Aorta (tissue), 5 donors: ENCODE measurements at regions not wholly inside any gene's neighbourhood (a gene's known extent, or its start where the extent isn't known, plus 50 kb on each side); places are given as distances from the start of the nearest gene placed in this dataset.

Experiments
- ATAC-seq: fragments of 200-7000 bp; cut with Tn5 transposase; one replicate; pipeline ENCODE4 v1.9.1; 2022; ENCODE audit warnings: moderate library complexity; ENCODE audit not compliant: low FRiP score
- DNase-seq, 2 donors: peaks; one replicate each; pipeline ENCODE4 v3.0.0-alpha.2; 2020
- H3K27ac ChIP-seq, 2 donors: one replicate each; pipeline ENCODE4 v1.5.1; 2013; ENCODE audit warnings: low read length in 2 of 2, mild to moderate bottlenecking in 2 of 2, moderate library complexity in 2 of 2, control low read depth in 1 of 2, inconsistent platforms in 1 of 2, low read depth in 1 of 2
- H3K27me3 ChIP-seq, 2 donors: one replicate each; pipeline ENCODE4 v1.6.1; 2013; ENCODE audit warnings: control low read depth in 1 of 2, low read length in 1 of 2, mild to moderate bottlenecking in 1 of 2, moderate library complexity in 1 of 2; ENCODE audit not compliant: insufficient read depth in 2 of 2, control insufficient read depth in 1 of 2
- H3K36me3 ChIP-seq, 2 donors: one replicate each; pipeline ENCODE4 v1.6.1; 2013; ENCODE audit warnings: control low read depth in 1 of 2, low read length in 1 of 2, mild to moderate bottlenecking in 1 of 2; ENCODE audit not compliant: insufficient read depth in 2 of 2, control insufficient read depth in 1 of 2
- H3K4me1 ChIP-seq, 2 donors: one replicate each; pipeline ENCODE4 v1.6.1; 2013; ENCODE audit warnings: low read length in 2 of 2, control low read depth in 1 of 2, mild to moderate bottlenecking in 1 of 2, moderate library complexity in 1 of 2; ENCODE audit not compliant: insufficient read depth in 2 of 2, control insufficient read depth in 1 of 2
- H3K4me3 ChIP-seq, 2 donors: one replicate each; pipeline ENCODE4 v1.5.1; 2013; ENCODE audit warnings: low read length in 2 of 2, control low read depth in 1 of 2, mild to moderate bottlenecking in 1 of 2
- H3K9me3 ChIP-seq: one replicate; pipeline ENCODE4 v1.6.1; 2013; ENCODE audit warnings: mild to moderate bottlenecking, low read length; ENCODE audit not compliant: control insufficient read depth
- WGBS, 2 donors: extraction: QIAGEN DNeasy Blood & Tissue Kit; methylation state at CpG; one replicate each; pipeline ENCODE4 v1.1.7; 2013; 5-methylcytosine and 5-hydroxymethylcytosine counted together
- intact Hi-C, 2 donors: fragments of 100-400 bp; cut with DNase I; formaldehyde crosslinking; loops; one replicate each; pipeline versions ENCODE4 v1.14.2 to v1.15.0; 2022
- donor health status: healthy with polysubstance abuse.
- donor health status: Bipolar disorder and iron deficiency.
- donor health status: DM: no; HTN: no; CAD: no.
- donor health status: DM: no; HTN: no; CAD: no.
- donor health status: DM: yes; HTN: yes; CAD: no.

DNA sequence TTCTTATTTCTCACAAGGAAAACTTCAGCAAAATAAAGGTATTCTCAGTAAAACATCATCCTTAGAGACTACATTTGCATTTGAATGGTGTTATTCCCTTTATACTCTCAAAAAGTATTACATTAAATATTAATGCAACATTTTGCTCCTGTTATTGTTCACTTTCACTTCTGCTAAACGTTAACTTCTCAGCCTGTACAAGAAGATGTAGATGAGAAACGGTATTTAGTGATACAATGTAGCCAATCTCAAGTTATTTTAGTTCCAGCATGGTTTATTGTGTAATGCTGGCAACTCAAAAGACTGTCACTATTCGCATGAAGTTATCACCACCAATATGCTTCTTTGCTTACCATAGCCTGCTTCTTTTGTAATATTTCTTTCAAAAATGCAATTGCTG lies 514.1 kb downstream of the CPS1 start:
- no peaks in the 10 kb centered on the region for H3K4me1 ChIP-seq
- intact Hi-C loops: no loop called here

GRCh38 chr2:211077216-211077767 lies 520.9 kb downstream of the CPS1 start:
- Histone ChIP-seq H3K27me3 (no peaks in the 10 kb centered on the region), H3K4me1 (no peaks in the 10 kb centered on the region), H3K36me3 (no peaks in the 10 kb centered on the region), H3K9me3 (no peaks in the 10 kb centered on the region), H3K27ac (no peak overlapping the region), H3K4me3 (no peak overlapping the region)
- 25 to 28% methylated on average over 2 of the region's 2 CpGs for WGBS, 2 donors
- DNase-seq (no peak), ATAC-seq (no peak)
- intact Hi-C loops: no loop called here

More for the DNA sequence above, 514.1 kb downstream of the CPS1 start:
- Histone ChIP-seq H3K9me3 (no peaks in the 10 kb centered on the region), H3K27ac (no peak overlapping the region), H3K27me3 (no peaks in the 10 kb centered on the region), H3K36me3 (no peaks in the 10 kb centered on the region), H3K4me3 (no peak overlapping the region)
- WGBS, 2 donors: 49 to 60% methylated on average over 3 of the region's 3 CpGs
- DNase-seq (no peak), ATAC-seq (no peak)

DNA sequence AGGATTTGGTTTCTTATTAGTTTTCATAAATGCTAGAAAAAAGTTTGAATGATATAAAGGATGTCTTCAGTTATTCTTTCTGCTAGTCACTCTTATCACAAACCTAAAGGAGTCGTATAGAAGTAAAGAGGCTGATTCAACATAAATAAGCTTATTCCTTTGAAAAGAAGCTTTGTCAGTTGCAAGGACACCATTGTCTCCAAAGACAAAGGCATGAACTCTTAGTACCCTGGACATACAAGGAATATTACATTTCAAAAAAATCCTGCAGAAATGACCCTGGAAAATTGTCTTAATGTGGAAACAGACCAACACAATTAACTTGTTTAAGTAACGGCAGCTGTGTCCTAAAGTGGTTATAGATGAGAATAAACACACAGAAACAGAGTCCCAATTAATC lies 528.0 kb downstream of the CPS1 start:
- H3K27me3 ChIP-seq: no peaks in the 10 kb centered on the region
- WGBS, 2 donors: 72 to 75% methylated on average over 2 of the region's 2 CpGs
- no peak for DNase-seq

DNA sequence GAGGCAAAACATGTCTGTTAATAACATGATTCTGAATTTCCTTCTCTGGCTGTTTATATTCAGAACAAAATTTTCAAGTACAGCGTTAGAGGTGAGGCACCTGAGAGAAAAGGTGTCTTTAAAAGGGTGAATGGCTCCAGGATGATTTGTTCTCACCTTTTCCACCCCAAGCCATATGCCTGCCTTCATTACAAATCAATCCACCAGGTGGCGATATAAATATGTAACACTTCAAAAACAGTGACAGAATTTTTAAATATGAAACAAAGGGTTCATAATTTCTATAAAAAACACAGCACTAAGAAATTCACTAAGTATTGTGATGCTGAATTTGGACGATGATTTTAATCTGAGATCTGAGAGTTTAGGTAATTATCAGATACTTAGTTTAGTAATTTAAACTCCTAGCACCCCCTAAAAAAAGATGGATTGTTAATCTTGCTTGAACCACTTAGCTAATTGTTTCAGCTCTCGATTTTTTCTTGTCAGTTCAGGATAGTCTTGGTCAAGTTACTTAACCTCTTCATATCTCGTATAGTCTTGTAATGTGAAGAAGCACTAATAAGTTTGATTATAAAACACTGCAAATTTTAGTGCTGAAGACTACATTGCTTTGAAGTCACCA lies 528.8 kb downstream of the CPS1 start:
- H3K27me3 ChIP-seq: no peaks in the 10 kb centered on the region
- no peak overlapping the region for H3K27ac ChIP-seq
- H3K9me3 ChIP-seq: no peaks in the 10 kb centered on the region
- H3K4me1 ChIP-seq: no peaks in the 10 kb centered on the region
- H3K36me3 ChIP-seq: no peaks in the 10 kb centered on the region
- WGBS, 2 donors: 19 to 21% methylated on average over 5 of the region's 5 CpGs
- no peak for DNase-seq
- ATAC-seq: no peak
- no peak overlapping the region for H3K4me3 ChIP-seq
- intact Hi-C loops: loop anchor here in 1 of 2 donors (5.0 kb wide), 2 partner anchors 72 to 1482 kb away; no protein-coding TSS in a partner anchor

More for the DNA sequence above, 528.0 kb downstream of the CPS1 start:
- ATAC-seq: no peak
- Histone ChIP-seq H3K27ac (no peak overlapping the region), H3K4me1 (no peaks in the 10 kb centered on the region), H3K36me3 (no peaks in the 10 kb centered on the region), H3K9me3 (no peaks in the 10 kb centered on the region), H3K4me3 (no peak overlapping the region)
- intact Hi-C loops: no loop called here

DNA sequence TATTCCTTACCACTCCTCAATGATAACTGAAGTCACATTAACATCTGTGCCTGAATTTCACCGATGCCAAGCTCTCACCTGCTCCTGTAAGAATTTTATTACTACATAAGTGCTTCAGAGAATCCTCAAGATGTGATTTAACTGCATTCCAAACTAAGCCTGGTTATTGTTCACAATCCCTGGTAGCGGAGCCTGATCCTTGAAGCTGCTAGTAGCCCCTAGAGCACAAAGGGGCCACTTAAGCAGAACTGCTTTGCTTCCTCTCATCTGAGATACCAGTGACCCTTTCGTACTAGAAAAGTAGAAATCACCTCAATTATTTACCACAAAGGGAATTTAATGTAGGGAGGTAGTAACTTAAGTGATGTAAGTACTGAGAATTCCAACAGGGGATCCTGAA lies 529.6 kb downstream of the CPS1 start:
- no peaks in the 10 kb centered on the region for H3K9me3 ChIP-seq
- no peaks in the 10 kb centered on the region for H3K27me3 ChIP-seq
- DNase-seq: no peak
- H3K36me3 ChIP-seq: no peaks in the 10 kb centered on the region
- 88 to 89% methylated on average over 3 of the region's 3 CpGs for WGBS, 2 donors
- intact Hi-C loops: loop anchor here in 1 of 2 donors (5.0 kb wide), 2 partner anchors 71 to 1481 kb away; no protein-coding TSS in a partner anchor
- ATAC-seq: no peak
- H3K4me1 ChIP-seq: no peaks in the 10 kb centered on the region
- no peak overlapping the region for H3K4me3 ChIP-seq
- no peak overlapping the region for H3K27ac ChIP-seq

GRCh38 chr2:211089127-211089526 lies 532.7 kb downstream of the CPS1 start:
- H3K36me3 ChIP-seq: no peaks in the 10 kb centered on the region
- no peak for DNase-seq
- no peaks in the 10 kb centered on the region for H3K27me3 ChIP-seq
- H3K4me3 ChIP-seq: no peak overlapping the region
- 90 to 91% methylated on average over 3 of the region's 3 CpGs for WGBS, 2 donors
- ATAC-seq: no peak
- H3K4me1 ChIP-seq: no peaks in the 10 kb centered on the region
- H3K27ac ChIP-seq: no peak overlapping the region
- intact Hi-C loops: loop anchor here in 1 of 2 donors (5.0 kb wide), 2 partner anchors 68 to 1478 kb away; no protein-coding TSS in a partner anchor
- H3K9me3 ChIP-seq: no peaks in the 10 kb centered on the region

DNA sequence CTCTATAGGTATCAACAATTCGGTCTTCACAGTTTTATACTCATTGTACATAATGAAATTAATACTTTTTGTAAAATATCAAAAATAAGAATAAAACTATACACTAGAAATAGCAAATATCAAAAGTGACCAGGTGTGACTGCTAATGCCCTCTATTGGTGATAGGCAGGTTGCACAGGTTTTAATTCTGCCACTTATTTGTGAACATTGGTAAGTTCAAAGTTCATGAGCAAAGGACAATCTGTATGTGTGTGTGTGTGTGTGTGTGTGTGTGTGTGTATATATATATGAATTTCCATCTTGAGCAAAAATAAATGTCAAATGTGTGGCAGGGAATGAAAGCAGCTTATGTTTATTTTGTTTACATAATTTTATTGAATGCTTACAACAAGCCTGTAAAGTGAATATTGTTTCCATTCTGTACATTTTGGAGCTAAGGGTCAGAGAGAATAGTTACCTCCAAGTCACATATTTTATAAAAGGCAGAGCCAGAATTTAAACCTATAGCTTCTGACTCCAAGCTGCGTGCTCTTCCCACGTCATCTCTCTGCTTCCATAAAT lies 537.4 kb downstream of the CPS1 start:
- 90 to 92% methylated on average over 3 of the region's 3 CpGs for WGBS, 2 donors
- Histone ChIP-seq H3K27me3 (no peaks in the 10 kb centered on the region), H3K27ac (no peak overlapping the region), H3K9me3 (no peaks in the 10 kb centered on the region), H3K36me3 (no peaks in the 10 kb centered on the region), H3K4me3 (no peak overlapping the region), H3K4me1 (no peaks in the 10 kb centered on the region)
- no peak for DNase-seq
- ATAC-seq: no peak
- intact Hi-C loops: no loop called here

DNA sequence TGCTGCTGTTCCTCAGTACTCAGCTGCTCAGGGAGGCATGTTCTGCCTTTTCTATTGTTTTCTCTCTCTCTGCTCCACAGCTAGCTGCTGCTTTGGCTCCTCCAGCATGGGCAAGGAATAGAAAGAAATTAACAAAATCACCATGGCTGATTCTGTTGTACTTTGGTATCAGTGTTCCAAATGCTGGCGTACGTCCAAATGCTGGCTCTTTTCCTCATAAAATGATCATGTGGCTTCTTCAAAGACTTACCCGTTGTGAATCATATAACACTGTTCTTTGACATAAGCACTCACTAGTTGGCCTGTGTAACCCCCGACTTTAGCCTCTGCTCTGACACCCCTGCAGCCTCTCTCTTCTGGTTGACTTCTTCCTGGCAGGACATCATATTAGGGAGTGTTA lies 547.6 kb downstream of the CPS1 start:
- Histone ChIP-seq H3K9me3 (no peaks in the 10 kb centered on the region), H3K36me3 (no peaks in the 10 kb centered on the region), H3K4me1 (no peaks in the 10 kb centered on the region), H3K27ac (no peak overlapping the region), H3K27me3 (no peaks in the 10 kb centered on the region), H3K4me3 (no peak overlapping the region)
- intact Hi-C loops: no loop called here
- ATAC-seq: no peak
- no peak for DNase-seq
- 45 to 48% methylated on average over 4 of the region's 4 CpGs for WGBS, 2 donors
